GM21367 (cell line): ENCODE measurements at regions not wholly inside any gene's neighbourhood (a gene's known extent, or its start where the extent isn't known, plus 50 kb on each side); places are given as distances from the start of the nearest gene placed in this dataset.

Experiments used
- ATAC-seq: cut with Tn5 transposase; IDR thresholded peaks from one replicate; pipeline ENCODE4 v1.9.1; 2021; ENCODE audit not compliant: unreplicated experiment

DNA sequence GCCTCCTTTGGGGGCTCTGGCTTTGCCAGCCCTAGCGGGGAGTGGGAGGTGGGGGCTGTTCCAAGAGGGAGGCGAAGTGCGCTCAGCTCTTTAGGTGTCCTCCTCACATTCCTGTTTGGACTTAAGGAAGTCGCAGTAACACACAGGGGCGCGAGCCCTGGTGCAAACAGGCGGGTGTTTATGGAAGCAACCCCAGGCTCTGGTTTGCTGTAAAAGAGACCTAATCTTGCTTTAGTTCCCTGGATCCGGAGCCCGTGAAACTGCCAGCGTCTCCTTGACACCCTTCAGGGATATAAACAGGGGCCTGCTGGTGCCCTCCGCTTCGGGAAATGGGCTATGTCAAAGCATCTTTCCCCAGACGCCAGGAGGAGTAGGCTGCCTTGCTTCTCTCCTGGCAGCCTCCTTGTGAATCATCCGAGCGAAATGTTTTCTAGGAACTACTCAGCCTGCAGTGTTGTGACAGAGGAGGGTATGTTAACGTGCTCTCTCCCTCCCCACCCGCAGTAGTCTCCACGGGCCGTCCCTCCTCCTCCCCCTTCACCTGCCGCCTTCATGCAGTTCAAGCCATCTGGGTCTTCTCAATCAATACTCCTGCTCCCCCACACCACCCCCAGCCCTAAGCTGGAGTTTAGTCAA, 168.0 kb upstream of the LRFN2 start:
- no peak for ATAC-seq

DNA sequence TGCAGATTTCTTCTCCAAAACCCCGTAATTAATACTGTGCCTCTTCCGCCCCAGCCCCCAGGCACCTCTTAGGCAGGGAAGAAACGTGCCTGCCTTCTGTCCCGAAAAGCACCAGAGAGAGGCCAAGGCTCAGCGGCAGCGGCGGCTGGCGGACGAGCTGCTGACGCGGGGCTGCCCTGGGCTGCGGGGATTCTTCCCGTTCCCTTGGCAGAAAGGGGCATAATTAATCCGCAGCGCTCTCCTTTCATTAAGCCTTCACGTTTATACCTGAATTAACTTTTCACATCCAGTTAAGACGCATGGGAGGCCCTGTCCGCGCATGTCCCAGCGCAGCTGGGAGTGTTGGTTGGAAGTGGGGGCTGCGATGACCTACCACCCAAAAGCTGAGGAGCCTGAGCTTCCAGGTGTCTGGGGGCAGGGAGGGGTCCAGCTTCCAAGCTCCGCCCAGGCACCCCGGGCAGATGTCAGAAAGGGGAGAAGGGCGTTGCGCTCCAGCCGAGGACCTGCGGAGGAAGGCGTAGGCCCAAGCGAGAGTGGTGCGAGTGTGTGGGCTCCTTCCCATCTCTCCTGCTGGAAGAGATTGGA, 167.4 kb upstream of the LRFN2 start:
- no peak for ATAC-seq

DNA sequence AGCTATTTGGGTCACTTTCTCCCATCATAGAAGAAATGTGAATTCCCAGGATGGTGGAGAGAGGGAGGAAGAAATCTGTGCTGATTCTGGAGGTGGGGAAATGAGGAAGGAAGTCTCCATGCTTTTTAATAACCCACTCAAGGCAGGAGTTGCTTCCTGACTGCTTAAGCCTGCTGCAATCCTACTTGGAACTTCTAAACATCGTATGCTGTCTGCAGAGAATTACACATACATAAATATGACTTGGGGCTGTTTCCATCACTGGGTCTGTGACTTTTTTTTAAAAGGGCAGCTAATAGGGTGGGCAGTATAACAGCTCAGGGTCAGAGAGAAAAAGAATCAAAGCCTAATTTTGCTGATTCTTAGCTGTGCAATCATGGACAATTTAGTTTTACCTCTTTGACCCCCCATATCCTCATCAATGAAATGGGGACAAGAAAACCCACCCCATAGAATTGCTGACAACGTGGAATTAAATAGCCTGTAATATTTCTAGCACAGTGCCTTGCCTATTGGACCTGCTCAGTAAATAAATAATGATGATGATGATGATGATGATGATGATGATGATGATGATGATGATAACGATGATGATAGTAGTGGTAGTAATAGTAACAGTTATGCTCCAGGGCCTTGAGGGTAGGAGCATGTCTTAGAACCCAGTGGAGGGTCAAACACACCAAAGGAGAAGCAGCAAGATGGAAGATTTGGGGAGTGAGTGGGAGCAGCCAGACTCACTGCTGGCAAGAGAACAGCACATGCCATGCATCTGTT, 166.7 kb upstream of the LRFN2 start:
- no peak for ATAC-seq

DNA sequence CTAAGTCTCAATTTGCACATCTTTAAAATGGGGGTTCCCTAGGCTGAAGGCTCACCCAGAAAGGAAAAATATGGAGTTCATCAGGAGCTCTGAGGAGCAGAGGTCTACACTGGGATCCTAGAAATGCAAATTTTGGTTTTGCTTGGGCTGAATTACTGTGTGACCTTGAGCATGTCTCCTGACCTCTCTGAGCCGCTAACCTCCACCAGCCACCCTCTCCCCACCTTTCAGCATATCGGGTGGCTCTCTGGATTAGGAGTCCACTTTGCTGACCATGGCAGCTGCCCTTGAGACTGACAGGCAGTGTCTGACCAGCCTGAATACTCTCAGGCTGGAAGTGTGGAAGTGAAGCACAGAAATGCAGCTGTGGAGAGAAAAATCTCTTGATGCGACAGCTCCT, 165.9 kb upstream of the LRFN2 start:
- no peak for ATAC-seq

DNA sequence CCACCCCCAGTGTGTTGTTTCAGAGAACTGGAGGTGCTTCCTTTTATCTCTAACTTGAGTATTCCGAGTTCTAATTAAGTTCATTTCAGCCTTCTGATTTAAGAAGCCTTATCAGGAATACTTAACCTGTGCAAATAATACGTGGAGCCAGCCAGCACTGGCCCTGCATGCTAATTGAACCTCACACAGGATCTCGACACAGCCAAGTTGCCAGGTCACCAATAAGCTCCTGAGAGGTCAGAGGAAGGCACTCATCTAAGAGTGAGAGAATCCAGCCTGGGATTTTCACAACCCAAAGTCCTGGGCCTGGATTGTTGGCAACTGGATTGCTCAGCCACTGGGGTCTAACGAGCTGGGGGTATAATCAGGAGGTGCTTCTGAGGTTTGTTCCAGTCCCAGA, 157.7 kb upstream of the LRFN2 start:
- no peak for ATAC-seq

DNA sequence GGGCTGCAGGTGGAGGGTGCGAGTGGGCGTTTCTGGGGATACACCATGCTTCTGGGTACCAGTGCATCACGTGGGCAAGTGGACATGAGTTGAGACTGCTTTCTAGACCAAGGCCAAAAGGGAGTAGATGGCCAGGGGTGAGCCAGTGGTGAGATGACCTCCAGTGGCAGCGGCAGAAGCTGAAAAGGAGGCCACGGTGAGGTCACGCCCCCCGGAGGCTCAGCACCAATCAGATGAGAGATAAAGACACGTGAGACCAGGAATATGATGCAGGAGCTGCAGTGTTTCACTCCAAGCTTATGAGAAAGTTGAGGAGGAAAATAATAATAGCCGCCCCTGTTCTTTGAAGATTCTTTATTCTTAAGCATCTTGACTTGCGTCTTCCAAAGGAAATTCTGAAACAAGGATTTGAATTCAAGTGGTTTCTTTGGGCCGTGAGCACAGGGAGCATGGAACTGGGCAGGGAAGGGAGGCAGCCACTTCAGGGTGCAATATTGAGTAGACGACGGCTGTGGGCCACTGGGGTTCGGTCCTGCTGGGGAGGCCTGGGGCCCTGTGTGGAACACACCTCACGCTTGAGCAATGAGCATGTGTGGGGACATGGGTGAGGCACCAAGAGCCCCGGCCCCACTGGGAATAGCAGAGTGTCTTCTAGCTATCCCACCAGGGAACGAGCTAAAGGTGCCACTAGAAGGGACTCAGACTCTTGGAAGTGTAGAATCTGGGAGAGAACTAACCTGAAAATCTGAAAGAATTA, 156.7 kb upstream of the LRFN2 start:
- ATAC-seq = no peak

DNA sequence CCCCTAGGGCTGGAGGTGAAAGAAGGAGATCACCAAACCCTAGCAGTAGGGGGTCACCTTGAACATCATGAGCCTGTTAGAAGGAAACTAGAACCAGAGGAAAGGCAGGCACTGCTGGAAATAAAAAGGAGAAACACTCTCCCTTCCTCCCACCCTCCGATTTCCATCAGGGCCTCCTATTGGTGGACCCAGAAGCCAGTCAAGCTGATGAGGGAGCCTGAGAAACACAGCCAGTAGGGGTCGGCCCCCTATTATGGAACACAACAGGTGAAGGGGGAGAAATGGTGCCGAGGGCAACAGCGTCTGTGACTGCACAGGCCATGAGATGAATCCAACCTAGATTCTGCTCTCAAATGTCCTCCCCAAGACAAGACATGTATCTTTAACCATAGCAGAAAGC, 156.1 kb upstream of the LRFN2 start:
- ATAC-seq = no peak

DNA sequence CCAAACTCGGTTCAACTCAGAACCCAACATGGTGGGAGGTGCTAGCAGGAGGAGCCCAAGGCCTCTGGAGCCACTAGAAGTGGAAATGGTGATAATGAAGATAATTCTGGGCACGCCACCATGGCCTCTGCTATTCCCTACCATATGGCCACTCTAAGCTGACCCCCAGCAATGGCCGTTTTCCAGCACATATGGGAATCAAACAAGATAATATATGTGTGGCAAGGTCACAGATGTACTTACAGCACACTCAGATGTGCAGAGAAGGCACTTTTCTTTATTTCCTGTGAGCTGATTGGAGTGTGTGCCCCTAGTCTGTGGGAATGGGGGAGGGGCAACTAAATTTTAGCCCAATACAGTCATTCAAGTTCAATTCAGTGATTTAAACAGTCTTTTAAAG, 153.4 kb upstream of the LRFN2 start:
- ATAC-seq = no peak

DNA sequence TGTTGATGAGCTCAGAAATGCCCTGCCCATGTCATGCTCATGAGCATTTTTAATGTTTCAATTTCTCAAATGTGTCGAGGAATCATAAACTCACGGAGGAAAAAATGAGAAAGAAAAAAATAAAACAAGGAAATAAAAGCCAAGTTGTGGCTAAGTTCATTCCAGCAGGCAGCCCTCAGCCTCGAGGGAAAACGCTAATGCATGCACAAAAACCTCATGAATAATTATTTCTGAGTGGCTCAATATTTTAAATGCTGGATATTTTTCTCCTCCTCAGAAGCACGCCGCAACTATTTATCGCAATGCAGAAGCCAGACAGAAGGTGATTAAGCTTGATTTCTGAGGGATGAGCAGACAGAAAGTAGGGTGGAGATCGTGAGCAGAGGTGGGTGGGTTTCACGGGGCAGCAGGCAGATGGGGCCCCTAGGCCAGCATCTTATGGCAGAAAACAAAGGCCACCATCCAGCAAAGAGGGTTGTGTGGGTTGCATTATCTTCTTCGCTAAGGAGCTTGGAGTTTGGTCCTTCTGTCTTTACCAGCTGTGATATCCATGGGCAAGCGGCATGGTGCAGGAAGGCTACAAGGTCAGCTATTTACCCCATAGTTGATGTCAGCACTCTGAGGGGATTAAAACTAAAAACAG, 151.5 kb upstream of the LRFN2 start:
- ATAC-seq = no peak

DNA sequence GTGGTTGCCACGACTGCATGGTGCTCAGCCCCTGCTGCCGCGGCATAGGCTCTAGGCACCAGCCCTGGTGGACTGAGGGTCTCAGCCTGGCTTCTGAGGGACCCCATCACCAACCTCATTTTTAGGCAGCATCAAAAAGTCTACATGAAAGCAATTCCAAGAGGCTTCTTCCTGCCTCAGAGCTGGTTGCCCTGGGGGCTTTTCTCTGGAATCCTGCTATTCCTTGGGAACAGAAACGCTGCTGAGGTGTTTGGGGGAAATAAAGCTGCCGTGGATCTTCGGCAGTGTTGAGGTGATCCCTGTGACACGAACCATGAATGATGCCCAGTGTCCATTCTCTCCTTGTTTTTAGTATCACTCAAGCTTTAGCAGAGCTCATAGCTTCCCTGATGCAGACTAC, 148.4 kb upstream of the LRFN2 start:
- no peak for ATAC-seq

DNA sequence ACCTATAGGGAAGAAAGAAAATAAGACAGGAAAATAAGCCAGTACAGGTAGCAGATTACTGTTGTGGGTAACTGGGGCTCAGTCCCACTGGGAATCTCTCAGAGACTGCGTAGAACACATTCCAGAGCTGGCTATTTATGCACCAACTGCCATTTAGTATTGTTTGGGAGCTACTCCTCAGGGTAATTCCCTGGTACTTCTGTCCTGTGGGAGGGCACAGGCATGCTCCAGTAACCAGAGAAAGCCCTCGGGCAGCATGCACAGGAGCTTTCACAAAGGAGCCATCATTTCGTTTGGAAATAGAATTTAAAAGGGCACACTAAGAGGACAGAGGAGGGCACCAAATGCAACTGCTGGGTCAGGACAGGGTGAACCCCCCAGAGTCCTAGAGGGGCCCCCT, 148.0 kb upstream of the LRFN2 start:
- no peak for ATAC-seq

DNA sequence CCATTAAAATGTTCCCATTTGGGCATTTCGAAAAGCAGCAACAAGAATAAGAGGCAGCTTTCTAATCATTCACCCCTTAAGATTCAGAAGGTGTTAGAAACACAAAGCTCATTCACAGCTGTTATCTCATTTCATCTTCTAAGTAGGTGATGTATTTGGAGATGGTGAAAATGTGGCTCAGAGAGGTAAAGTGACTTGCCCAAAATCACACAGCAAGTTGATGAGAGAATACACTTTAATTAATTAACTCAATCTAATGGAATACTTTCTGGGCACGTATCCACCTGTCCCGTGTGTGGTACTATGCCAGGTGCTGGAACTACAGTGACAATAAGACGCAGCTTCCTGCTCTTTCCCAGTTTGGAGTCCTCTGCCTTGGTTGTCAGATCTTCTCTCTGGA, 147.4 kb upstream of the LRFN2 start:
- ATAC-seq = no peak

DNA sequence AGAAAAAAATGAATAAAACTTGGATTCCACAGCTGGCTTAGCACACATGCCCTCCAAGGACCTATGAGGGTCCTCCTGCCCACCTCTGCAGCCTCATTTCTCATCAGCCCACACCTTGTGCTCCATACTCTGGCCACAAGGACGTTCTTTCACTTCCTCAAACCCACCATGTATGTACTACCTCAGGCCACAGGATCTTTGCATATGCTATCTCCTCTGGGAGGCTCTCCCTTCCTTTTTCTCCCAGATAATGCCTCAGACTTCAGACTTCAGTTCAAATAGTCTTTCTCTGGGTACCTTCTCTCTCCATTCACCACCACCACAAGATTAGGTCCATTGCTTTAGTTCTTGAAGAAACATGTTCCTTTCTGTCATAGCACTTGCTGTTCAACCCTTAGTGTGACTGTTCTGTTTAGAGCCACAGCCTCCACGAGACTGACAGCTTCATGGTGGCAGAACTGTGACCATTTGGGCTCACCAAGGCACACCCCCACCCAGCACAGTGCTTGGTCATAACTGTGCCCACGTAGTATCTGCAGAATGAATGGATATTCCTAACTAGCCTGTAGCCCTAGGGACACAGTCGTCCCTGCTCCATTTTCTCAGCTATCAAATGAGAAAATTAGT, 146.7 kb upstream of the LRFN2 start:
- no peak for ATAC-seq

DNA sequence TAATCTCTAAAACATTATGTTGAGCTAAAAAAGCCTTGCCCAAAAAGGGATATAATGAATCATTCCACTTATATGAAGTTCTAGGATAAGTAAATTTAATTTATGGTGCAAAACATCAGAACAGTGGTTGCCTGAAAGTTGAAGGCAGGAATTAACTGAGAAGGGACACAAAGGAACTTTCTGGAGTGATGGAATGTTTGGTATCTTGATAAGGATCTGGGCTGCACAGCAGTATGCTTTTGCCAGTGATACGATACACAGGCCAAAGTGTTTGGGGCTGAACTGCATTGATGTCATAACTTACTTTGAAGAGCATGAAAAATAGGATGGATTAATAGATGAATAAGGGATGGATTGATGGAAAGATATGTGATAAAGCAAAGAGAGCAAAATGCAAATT, 146.1 kb upstream of the LRFN2 start:
- ATAC-seq = no peak

DNA sequence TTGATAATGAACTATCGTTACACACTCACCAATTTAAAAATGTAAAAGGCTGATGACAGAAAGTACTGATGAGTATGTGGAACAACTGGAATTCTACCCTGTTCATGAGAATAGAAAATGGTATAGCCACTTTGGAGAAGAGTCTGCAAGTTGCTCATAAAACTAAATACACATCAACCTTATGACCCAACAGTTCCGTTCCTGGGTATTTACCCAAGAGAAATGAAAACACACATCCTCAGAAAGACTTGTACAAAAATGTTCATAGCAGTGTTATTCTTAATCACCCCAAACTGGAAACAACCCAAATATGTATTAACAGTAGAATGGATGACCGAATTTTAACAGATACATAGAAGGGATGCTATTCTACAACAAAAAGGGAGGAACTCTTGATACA, 145.7 kb upstream of the LRFN2 start:
- ATAC-seq = no peak

DNA sequence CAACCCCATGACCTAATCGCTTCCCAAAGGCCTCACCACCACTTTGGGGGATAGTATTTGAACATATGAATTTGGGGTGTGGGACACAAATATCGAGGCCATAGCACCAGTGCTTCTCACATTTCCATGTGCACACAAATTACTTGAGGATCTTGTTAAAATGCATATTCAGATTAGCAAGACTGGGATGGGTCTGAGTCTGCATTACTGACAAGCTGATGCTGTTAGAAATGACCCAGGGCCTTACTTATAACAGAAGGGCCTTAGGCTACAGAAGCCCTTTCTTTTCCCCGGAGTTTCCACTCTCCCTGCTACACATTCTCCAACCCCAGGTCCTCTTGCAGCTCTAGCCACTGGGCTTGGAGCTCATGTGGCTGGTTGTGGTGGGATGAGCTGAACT, 141.5 kb upstream of the LRFN2 start:
- no peak for ATAC-seq

DNA sequence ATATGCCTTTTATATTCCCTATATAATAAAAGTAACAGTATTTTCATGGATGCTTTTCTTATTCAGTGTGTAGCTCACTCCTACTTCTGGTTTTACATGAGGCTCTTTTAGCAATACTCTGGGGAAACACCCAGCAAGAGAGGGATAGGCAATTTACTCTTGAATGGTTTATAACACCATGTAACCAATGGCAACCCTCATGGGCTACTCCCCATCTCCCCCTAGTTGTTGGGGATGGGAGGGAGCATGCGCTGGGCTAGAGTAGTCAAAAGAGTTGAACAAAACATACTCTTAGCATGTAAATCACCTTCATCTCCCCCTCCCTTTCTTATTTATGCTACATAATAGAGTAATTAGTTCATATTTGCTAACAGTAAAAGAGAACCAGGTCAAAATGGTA, 140.1 kb upstream of the LRFN2 start:
- ATAC-seq = no peak

DNA sequence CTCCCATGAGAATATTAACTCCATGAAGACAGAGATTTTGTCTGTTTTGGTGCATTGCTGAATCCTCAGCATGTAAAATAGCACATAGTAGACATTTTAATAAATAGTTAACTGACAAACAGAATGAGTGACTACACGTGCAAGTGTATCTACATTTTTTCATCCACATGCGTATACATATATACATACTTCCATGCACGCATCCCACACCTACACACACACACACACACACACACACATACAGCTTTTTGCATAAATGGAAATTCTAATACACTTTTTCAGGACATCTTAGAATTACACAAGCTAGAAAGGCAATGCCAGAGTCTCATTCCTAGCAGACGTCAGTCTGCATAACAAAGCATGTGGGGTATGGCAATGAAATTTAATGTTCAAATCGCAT, 139.7 kb upstream of the LRFN2 start:
- no peak for ATAC-seq

DNA sequence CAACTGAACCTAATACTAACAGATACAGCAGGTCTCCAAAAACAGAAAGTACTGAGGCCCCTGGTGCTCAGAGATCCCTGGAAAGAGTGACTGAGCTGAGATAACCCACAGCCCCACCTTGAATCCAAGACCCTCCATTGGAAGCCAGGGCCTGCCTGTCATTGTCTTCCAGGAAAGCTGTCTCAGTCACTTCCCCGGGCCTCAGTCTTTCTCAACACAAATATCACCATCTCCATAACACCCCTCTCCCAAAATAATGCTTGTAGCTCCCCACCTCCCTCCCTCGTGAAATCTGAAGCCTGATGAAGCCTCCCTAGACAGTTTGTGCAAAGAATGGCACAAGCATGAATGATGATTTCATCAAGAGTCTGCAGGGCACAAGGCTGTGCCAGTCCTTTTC, 138.2 kb upstream of the LRFN2 start:
- ATAC-seq = no peak

DNA sequence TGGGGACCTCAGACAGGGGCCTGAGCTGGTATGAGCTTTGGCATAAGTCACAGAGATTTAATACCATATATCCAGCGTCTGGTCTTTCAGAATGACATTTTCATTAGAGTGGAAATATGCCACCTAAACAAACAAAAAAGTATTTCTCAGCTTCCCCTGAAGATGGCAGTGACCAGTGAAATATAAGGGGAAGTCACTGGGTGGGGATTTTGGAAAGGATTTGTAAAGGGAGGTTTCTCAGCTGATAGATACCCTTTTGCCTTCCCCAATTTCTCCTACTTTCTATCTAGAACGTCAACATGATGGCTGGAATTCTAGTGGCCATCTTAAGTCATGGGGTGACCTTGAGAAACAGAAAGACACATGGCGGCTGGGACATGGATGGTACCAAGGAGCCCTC, 137.7 kb upstream of the LRFN2 start:
- ATAC-seq = no peak

DNA sequence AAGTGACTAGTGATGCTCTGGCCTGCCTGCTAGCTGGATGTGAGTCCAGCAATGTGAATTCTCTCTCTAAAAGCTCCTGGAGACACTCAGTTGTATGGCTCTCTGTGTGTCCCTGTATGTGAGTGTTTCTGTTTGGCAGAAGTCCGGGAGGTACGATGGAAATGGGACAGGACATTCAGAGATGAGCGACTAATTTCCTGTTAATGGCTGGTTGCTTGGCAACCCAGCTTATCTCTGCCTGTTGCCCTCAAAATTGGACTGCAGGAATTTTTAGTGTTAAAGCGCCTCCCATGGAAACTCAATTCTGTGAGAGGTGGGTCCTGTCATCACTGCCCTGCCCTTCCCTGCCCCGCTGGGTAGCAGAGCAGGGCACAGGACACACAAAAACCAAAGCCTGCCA, 136.8 kb upstream of the LRFN2 start:
- no peak for ATAC-seq
